Non-pigmented ciliary epithelial cell (primary cell): ENCODE measurements at regions not wholly inside any gene's neighbourhood (a gene's known extent, or its start where the extent isn't known, plus 50 kb on each side); places are given as distances from the start of the nearest gene placed in this dataset.
"Not testable (repeated sequence)": the region's sequence is repeated elsewhere in the genome, so short reads cannot be mapped to it uniquely, and the experiment has no call there.

ENCODE experiments used
- DNase-seq: peaks from one replicate; pipeline ENCODE4 v3.0.0-alpha.2; 2010; ENCODE audit warnings: low read depth

DNA sequence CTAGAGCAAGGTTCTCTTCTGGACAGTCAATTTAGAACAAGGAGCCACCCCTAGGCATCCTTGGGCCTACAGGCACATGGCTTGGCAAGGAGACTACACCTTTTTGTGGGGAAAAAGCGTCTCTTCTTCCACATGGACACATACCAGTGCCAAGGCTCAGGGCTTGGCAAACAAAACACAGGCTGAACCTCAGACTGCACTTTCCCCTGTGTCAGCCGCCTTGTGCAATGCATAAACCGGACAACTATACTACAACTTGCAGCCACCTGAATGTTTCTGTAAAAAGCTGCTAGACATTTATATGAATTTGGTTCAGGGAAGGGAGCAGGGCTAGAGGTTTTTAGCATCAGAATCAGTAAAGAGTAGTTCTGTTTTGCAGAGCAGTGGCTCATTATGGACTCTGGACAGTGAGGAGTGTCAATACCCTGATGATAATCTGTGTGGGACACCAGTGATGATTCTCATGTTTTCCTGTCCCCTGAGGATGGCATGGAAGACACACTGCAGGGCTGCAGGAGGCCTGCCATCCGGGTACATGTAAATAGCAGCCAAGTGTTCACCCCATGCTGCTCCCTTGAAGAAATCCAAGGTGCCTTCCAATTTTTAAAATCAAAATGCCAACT lies 118.9 kb downstream of the GATA3 start:
- no peak for DNase-seq

DNA sequence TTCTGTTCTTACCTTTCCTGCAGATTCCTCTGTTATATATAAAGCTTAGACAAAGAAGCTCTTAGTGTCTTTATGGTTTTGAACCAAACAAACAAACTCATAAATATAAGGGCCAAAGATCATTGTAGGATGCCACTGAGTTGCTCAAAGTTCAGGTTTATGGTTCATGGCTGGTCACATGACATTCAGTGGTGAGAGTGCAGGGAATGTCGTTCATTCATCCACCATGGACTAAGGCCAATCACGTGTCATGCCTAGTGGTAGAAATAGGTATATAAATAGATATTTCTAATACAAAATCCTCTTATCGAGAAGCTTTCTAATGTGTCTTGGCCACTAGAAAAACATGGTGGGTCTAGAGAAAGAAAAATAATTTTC lies 119.4 kb downstream of the GATA3 start:
- no peak for DNase-seq

DNA sequence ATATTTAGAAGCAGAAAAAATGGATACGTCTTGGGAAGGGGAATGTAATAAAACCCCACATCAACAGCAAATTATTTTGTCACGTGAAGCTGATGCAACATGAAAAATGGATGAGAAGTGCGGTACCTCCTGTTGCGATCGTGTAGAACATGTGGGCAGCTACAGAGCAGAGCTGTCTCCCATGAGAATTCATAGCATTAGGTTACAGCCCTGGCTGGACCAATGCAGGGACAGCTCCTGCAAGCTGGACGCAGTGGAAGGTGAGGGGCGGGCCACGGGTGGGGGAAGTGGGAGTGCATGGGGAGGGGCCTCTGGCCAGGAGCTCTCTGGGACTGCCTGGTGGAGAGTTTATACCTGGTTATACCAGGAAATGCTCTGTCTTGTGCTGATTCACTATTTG lies 120.3 kb downstream of the GATA3 start:
- DNase-seq: no peak

DNA sequence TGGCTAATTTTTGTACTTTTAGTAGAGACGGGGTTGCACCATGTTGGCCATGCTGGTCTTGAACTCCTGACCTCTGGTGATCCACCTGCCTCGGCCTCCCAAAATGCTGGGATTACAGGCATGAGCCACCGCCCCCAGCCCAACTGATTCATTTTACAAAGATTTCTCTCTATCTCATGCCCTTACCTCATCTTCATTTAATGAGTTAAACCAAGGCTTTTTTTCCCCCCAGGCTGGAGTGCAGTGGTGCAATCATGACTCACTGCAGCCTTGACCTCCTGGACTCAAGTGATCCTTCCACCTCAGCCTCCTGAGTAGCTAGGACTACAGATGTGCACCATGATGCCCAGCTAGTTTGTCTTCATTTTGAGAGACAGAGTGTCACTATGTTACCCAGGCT lies 123.0 kb downstream of the GATA3 start:
- not testable (repeated sequence) for DNase-seq

DNA sequence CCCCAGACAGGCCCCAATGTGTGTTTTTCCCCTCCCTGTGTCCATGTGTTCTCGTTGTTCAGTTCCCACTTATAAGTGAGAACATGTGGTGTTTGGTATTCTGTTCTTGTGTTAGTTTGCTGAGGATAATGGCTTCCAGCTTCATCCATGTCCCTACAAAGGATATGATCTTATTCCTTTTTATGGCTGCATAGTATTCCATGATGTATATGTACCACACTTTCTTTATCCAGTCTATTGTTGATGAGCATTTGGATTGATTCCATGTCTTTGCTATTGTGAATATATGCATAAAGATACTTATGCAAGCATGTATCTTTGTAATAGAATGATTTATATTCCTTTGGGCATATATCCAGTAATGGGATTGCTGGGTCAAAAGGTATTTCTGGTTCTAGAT lies 125.3 kb downstream of the GATA3 start:
- not testable (repeated sequence) for DNase-seq

DNA sequence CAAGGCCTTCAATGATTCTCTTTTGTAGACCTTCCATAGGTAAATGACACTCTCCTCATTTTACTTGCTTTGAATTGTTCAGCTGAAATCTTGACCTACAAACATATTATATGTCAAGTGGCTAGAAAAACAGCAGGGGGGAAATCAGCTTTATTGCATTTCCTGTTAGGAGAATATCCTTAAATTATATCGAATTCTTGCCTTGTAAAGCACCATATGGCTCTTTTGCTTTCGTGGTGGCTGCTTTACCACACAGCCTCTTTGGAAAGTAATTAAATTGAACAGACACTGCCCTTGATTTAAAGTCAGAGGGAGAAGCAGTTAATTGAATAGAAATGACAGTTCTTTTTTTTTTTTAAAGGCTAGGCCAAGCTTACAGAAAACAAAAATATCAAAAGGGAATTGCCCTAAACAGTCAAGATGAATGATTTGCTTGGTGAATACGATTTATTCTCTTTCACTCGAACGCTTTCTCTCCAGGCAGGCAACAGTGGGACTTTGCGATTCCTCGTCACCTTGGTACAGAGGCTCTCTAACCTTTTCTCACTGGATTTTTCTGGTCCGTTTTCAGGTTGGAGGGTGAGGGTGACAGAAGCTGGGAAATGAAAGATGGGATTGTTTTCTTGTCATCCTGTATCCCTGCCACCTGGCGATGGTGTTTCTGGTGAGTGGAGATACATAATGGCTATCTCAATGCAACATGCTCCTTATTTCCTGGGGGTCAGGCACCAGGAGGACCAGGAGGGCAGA lies 126.0 kb downstream of the GATA3 start:
- DNase-seq: no peak

DNA sequence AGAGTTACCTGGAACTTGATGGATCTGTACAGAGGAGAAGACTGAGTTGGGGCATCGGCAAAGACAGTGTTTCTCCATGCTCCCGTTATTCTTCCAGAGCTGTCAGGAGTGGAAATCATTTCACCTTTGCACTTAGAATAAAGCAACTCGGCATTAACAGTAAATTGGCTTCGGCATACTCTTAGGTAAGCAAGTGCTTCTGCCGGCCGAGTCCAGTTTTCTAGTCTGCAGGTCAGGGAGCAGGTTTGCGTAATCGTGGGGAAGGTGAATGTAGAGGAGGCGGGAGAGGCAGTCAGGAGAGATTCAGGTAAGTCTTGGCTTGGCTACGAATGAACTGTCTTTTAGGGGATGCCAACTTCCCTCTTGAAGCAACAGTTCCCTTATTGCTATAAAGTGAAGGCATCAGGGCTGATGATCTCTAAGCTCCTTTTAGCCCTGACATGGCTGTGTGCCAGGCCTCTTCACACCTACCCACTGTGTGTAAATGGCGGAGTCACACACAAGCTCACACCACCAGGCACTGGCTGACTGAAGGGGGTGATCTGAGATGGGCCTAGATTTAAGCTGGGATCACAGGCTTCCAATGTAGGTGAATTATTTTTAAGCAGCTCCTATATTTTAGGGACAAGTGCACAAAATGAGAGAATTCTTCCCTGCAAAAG lies 127.1 kb downstream of the GATA3 start:
- no peak for DNase-seq

DNA sequence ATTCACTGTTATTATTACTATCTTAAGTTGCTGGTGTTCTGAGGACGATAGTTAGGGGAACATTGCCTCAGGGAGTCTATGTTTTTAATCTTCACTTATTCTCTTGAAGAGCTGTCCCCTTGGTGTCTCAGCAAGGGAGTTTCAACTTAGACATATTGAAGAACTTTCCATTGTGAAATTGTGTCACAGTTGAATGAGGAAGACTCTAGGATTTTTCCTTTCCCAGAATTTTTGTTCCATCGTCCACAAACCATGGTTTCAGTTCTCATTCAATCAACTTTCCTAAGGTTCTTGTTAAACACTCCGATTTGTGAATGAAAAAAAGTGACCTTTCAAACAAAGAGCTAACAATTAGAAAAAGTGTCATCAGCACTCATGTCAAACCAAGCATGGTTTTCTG lies 128.3 kb downstream of the GATA3 start:
- no peak for DNase-seq

DNA sequence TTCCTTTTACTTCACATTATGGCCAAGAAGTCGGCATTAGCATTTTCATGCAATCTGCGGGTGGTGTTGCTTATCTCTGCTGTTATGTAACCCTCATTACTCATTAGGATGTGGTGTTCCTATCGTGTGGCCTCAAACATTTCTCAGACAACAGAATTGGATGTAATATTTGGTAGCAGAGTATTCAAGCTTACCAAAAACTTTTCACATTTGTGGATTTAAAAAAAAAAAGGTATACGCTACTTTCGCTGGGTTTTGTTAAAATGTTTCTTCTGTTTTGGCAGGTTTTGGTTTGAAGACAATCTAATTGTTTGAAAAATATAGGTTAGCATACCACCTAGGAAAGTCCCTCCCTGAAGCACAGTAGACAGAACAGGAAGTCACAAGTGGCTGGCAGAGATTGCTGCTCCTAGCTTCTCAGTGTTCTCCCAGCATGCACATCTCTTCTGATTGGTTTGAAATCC lies 128.8 kb downstream of the GATA3 start:
- peak; percentile 20 for DNase-seq

DNA sequence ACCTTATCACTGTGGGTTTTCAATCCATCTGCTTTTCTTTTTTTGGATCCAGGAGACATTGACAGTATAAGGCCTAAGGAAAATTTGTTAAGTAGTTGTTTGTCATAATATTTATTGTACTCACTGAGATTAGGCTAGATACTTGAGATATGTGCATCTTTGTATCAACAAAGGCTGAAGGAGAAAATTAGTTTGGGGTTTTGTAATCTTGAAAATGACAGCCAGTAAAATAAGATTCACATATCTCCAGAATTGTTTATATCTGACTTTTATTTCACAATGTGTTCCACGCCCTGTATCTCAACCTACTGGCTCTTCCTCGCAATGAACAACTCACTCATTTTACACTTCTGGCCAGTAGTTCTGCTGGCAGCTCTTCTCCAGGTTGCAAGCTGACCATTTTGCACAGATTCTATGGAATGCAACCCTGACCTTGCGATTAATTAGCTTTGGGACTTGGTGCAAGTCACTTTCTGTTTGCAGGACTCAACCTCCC lies 132.7 kb downstream of the GATA3 start:
- DNase-seq: no peak

DNA sequence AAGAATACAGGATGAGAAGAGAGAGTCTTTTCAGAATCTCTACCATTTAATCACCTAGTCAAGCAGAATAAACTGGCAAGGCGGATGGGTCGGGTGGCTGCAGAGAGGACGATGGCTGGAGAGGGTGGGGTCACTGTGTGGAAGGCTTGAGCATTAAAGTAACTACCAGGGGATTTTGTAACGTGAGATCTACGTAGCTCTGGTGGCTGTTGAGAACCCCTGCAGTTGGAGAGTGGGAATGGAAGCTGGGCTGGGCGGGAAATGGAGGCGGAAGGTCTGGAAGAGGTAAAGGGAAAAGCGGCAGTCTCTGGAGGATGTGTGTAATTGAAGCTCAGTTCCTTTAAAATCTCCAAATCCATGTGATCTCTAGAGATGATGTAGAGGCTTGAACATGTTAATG lies 135.0 kb downstream of the GATA3 start:
- DNase-seq: no peak

DNA sequence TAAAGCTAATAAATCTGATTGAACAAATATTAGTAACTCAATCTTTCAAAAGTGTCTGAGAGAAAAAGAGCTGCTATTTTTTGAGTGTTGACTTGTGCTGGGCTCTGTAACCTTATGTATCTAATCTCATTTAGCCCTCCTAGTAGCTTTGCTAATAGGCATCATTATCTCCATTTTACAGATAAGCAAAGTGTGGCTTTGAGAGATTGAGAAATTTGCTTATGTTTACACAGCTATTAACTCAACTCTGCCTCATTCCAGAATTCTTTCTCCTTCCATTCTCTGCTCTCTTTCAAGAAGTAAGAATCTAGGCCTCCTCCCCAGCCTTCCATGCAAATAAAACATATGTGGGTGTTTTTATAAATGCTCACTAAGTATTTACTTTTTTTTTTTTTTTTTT lies 137.8 kb downstream of the GATA3 start:
- no peak for DNase-seq

DNA sequence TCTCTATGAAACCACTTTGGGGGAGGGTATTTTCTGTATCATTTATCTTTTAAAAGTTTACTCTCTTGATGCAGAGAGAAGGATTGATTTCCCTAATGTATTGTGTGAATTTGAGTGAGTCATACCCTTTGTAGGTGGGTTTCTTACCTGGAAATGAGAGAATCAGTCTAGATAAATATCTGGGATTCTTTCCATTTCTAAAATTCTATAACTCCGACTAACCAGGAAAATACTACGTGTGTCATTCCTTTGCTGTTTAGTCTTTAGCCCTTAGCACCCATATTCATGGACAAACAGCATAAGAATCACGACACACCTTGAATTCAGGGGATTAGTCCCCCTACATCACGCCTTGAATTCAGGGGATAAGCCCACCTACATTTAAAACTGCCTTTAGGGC lies 139.1 kb downstream of the GATA3 start:
- no peak for DNase-seq

DNA sequence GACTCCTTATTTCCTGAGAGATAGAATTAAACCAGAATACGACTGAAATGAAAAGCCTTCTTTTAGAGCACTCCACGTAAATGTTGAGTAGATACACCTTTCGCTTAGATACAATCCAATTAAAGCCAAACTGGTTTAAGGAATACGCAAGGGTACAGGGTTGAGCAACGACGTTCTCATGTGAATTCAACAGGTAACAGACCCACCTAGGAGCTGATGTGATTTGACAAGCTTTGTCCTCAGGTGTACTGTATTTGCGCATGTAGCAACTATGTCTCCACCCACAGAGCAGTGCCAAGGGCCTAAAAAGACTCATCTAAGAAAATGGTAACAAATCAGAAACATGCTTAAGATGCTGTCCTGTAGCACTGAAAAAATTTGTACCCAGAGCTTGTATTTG lies 139.6 kb downstream of the GATA3 start:
- no peak for DNase-seq

DNA sequence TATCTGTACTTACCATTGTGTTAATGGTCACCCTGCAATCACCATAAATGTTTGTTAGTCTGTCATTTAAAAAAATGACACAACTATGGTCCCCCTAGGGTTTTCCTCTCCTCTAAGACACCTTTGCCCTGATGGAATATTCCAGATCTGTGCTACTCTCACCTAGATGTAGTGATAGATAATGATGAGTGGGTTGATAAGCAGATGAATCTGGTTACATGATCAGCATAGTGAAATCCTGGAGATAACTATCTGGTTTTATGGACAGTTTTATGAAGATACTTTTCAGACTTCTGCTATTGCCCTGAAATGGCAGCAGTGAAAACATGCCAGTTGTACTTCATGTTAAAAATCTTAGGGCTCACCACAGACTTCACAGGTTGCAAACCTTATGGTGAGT lies 152.4 kb downstream of the GATA3 start:
- DNase-seq: no peak

DNA sequence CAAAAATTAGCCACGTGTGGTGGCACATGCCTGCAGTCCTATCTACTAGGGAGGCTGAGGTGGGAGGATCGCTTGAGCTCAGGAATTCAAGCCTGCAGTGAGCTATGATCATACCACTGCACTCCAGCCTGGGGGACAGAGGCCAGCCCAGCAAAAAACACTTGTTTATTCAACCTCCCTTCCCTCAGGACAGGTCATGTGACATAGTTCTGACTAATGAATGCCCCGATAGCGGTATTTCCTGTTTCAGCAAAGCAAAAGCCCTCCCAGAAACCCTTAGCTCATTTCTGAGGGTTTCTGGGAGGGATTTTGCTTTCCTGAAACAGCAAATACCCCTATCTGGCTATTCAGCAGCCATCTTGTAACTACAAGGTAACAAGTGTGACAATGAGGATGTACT lies 157.1 kb downstream of the GATA3 start:
- DNase-seq: no peak

DNA sequence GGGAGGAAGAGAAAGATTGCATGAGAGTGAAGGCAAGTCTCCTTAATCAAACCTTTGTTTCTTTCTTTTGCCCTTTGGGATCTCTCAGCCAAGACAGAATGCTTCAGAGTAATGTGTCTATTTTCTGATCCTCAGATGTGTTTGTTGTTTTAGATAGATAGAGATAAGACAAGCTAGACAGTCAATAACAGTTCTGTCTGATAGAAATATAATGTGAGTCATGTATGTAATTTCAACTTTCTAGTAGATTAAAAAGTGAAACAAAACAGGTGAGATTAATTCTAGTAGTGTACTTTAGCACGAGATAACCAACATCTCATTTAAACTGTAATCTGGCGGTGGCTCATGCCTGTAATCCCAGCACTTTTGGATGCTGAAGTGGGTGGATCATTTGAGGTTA lies 159.2 kb downstream of the GATA3 start:
- no peak for DNase-seq

DNA sequence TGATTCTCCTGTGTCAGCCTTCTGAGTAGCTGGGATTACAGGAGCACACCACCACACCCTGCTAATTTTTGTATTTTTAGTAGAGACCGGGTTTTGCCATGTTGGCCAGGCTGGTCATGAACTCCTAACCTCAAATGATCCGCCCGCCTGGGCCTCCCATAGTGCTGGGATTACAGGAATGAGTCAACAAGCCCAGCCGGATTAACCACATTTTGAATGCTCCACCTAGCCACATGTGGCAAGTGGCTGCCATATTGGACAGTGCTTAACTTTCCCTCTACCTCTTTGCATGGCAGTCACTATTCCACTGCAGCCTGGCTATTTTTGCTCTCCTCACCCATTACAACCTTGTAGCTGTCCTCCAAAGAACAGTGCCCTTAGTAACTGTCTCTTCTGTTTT lies 160.1 kb downstream of the GATA3 start:
- DNase-seq: no peak

DNA sequence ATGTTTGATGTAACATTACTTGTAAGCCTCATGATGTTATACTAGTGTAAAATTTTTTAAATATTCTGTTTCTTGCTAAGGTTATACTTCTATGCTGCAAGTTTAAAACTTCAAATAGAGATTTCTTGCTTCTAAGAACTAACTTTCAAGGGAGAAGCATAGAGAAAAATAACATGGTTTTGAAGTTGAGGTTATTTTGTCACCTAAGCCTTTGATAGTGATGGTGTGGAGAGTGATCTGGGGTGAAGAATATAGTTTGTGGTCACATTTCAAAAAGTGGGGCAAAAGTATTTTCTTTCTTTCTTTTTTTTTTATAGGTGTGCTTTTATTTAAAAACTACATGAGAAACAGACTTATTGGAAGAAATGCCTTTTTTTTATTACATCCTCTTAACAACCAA lies 162.4 kb downstream of the GATA3 start:
- DNase-seq: no peak

DNA sequence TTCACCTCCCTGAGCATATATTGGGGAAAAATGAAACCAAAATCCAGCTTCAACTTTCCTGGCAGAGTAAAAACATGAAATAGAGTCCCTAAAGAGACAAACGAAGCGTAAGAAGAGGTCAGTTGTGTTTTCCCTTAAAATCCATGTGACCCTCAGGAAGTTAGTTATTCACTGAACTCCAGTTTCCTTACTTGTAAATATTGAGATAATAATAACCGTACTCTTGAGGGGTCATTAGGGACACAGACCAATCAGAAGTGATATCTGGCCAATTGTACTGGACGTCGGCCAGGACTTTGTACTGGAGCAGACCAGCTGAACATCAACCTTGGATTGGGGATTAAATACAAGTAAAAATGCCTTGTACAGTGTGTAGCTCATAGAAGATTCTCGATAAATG lies 167.0 kb downstream of the GATA3 start:
- no peak for DNase-seq

DNA sequence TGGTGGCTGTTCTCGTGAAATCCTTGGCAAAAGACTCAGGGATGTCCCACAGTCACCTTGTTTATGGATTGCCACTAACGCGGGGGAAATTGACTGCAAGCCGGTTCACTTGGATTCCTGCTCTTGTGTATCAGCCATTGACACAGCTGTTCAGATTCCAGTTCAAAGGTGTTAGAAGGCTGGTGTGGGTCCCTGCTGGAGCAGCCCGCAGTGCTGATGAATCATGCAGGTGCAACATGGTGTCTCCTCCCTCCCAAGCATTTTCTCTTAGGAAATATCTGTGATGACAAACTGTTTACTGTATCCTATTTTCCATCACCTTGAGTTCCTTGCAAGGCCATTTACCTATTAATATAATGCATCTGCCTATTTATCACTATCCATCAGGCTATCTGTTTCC lies 170.1 kb downstream of the GATA3 start:
- no peak for DNase-seq

DNA sequence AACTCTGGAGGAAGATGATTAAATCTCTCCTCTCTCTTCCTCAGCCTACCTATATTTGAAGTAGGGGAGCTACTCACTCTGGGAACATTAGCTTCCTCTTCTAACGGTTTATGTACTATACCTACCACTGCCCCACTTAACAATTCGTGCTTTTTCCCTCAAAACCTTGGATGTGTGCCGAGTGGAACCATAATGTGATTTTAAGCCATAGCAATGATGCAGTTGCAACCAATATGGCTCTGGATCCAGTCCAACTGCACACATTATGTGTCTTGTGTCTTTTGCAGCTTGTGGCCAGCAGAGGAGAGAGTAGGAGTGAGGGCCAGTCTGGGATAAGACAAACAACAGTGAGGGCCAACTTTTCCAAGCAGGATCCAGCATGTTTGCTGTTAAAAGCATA lies 170.7 kb downstream of the GATA3 start:
- no peak for DNase-seq

DNA sequence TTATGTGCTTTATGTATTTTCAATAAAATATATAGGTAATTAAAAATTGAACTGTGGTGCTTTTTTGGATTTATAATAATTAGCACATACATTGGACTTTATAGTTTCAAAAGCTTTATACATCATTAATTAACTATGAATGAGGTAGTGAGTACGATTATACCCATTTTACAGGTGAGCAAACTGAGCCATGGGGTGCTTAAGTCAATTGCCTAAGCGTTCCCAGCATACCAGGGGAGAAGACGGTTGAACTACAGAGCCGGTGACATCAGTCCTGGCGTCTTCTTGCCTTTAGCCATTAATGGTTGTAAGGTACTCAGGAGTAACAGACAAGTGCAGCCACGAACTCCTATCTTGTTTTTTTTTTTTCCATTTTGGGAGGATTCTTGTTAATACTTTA lies 172.8 kb downstream of the GATA3 start:
- no peak for DNase-seq
